Breast epithelium (tissue), 3 donors: ENCODE measurements at regions not wholly inside any gene's neighbourhood (a gene's known extent, or its start where the extent isn't known, plus 50 kb on each side); places are given as distances from the start of the nearest gene placed in this dataset.

ENCODE experiments used
- CTCF ChIP-seq, 3 donors: fragments of 450-650 bp; IDR thresholded peaks; one replicate each; pipeline ENCODE4 v1.5.1; 2016 to 2017; ENCODE audit warnings: antibody characterized with exemption in 3 of 3, mild to moderate bottlenecking in 3 of 3, moderate library complexity in 3 of 3
- POLR2A ChIP-seq: fragments of 450-650 bp; IDR thresholded peaks from one replicate; pipeline ENCODE4 v1.6.1; 2016; ENCODE audit warnings: antibody characterized with exemption, mild to moderate bottlenecking, moderate library complexity

GRCh38 chr17:5815396-5815795, 231.1 kb upstream of the NLRP1 start:
- TF ChIP-seq CTCF (IDR thresholded peaks at IDR 0.05) (no peak), POLR2A (no peak)
